ENCODE measurements at regions not wholly inside any gene's neighbourhood (a gene's known extent, or its start where the extent isn't known, plus 50 kb on each side); places are given as distances from the start of the nearest gene placed in this dataset.

- TF ChIP-seq, protein P1, sequence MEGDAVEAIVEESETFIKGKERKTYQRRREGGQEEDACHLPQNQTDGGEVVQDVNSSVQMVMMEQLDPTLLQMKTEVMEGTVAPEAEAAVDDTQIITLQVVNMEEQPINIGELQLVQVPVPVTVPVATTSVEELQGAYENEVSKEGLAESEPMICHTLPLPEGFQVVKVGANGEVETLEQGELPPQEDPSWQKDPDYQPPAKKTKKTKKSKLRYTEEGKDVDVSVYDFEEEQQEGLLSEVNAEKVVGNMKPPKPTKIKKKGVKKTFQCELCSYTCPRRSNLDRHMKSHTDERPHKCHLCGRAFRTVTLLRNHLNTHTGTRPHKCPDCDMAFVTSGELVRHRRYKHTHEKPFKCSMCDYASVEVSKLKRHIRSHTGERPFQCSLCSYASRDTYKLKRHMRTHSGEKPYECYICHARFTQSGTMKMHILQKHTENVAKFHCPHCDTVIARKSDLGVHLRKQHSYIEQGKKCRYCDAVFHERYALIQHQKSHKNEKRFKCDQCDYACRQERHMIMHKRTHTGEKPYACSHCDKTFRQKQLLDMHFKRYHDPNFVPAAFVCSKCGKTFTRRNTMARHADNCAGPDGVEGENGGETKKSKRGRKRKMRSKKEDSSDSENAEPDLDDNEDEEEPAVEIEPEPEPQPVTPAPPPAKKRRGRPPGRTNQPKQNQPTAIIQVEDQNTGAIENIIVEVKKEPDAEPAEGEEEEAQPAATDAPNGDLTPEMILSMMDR (IDR thresholded peaks at IDR 0.05; ENCODE audit: low read length): no peak
- TF ChIP-seq EZH2 (IDR thresholded peaks at IDR 0.05; ENCODE audit: borderline replicate concordance, low read length): no peak
Measured at GRCh38 chr18:5075297-5075696, 121.8 kb downstream of the AKAIN1 start.
